Inflammatory macrophage treated with lipopolysaccharide for 4 hours (primary cell): ENCODE measurements at regions not wholly inside any gene's neighbourhood (a gene's known extent, or its start where the extent isn't known, plus 50 kb on each side); places are given as distances from the start of the nearest gene placed in this dataset.

Experiments
- DNase-seq: peaks from one replicate; pipeline ENCODE4 v3.0.0-alpha.2; 2020

GRCh38 chr1:273772-274171 is 177.7 kb downstream of the OR4F29 start:
- peak; percentile 0 for DNase-seq

GRCh38 chr1:267815-268214 is 183.7 kb downstream of the OR4F29 start:
- DNase-seq = peak; percentile 52
